Thymus (tissue), 11 donors: ENCODE measurements at regions not wholly inside any gene's neighbourhood (a gene's known extent, or its start where the extent isn't known, plus 50 kb on each side); places are given as distances from the start of the nearest gene placed in this dataset.

Experiments
- DNase-seq, 9 donors: peaks; one replicate each; pipeline ENCODE4 v3.0.0-alpha.2; 2013; ENCODE audit warnings: low spot score in 9 of 9, low read depth in 6 of 9, missing footprints in 1 of 9
- H3K27ac ChIP-seq, 2 donors: one replicate each; pipeline ENCODE4 v1.5.1; 2013; ENCODE audit warnings: control low read depth in 1 of 2, low read depth in 1 of 2, low read length in 1 of 2, mild to moderate bottlenecking in 1 of 2, moderate library complexity in 1 of 2
- H3K27me3 ChIP-seq, 2 donors: one replicate each; pipeline ENCODE4 v1.5.1; 2013; ENCODE audit warnings: low read length in 1 of 2; ENCODE audit not compliant: control insufficient read depth in 2 of 2, insufficient read depth in 1 of 2
- H3K36me3 ChIP-seq, 2 donors: one replicate each; pipeline ENCODE4 v1.5.1; 2013; ENCODE audit warnings: low read length in 1 of 2, mild to moderate bottlenecking in 1 of 2, moderate library complexity in 1 of 2; ENCODE audit not compliant: control insufficient read depth in 2 of 2, insufficient read depth in 2 of 2
- H3K4me1 ChIP-seq, 2 donors: one replicate each; pipeline ENCODE4 v1.5.1; 2013; ENCODE audit warnings: low read length in 2 of 2; ENCODE audit not compliant: control insufficient read depth in 2 of 2, insufficient read depth in 2 of 2
- H3K4me3 ChIP-seq, 2 donors: one replicate each; pipeline ENCODE4 v1.5.1; 2013; ENCODE audit warnings: low read length in 2 of 2, control low read depth in 1 of 2, mild to moderate bottlenecking in 1 of 2
- H3K9me3 ChIP-seq, 2 donors: one replicate each; pipeline ENCODE4 v1.5.1; 2013; ENCODE audit warnings: low read length in 1 of 2, mild to moderate bottlenecking in 1 of 2; ENCODE audit not compliant: control insufficient read depth in 2 of 2, insufficient read depth in 1 of 2
- WGBS: extraction: QIAGEN DNeasy Blood & Tissue Kit; methylation state at CpG from one replicate; pipeline ENCODE4 v1.1.7; 2013; 5-methylcytosine and 5-hydroxymethylcytosine counted together
- donor health status: healthy.

- WGBS, result 97% methylated on average over 5 of the region's 5 CpGs
- H3K4me1 ChIP-seq, result no peaks in the 10 kb centered on the region
- H3K36me3 ChIP-seq, result no peaks in the 10 kb centered on the region
- peaks cover 0 to 6% of the 10 kb centered on the region in 2 donors for H3K9me3 ChIP-seq
- H3K4me3 ChIP-seq, result no peak overlapping the region
- no peak for DNase-seq
- H3K27ac ChIP-seq, result no peak overlapping the region
- H3K27me3 ChIP-seq, result no peaks in the 10 kb centered on the region
Measured at GRCh38 chr15:67992411-67992810, 61.7 kb upstream of the PIAS1 start.

GRCh38 chr15:67992834-67993233, 61.3 kb upstream of the PIAS1 start:
- H3K9me3 ChIP-seq, result peaks cover 0 to 6% of the 10 kb centered on the region in 2 donors
- no peaks in the 10 kb centered on the region for H3K27me3 ChIP-seq
- H3K36me3 ChIP-seq, result no peaks in the 10 kb centered on the region
- no peak for DNase-seq
- no peaks in the 10 kb centered on the region for H3K4me1 ChIP-seq
- no peak overlapping the region for H3K27ac ChIP-seq
- 96% methylated on average over 2 of the region's 2 CpGs for WGBS
- no peak overlapping the region for H3K4me3 ChIP-seq

- H3K9me3 ChIP-seq, result peaks cover 0 to under 1% of the 10 kb centered on the region in 2 donors
- H3K4me3 ChIP-seq, result no peak overlapping the region
- no peak for DNase-seq
- no peaks in the 10 kb centered on the region for H3K36me3 ChIP-seq
- no peak overlapping the region for H3K27ac ChIP-seq
- WGBS, result 97% methylated on average over 1 of the region's 1 CpG
- no peaks in the 10 kb centered on the region for H3K4me1 ChIP-seq
- H3K27me3 ChIP-seq, result no peaks in the 10 kb centered on the region
Measured at GRCh38 chr15:67997996-67998395, 56.1 kb upstream of the PIAS1 start.

GRCh38 chr15:67998599-67999133, 55.4 kb upstream of the PIAS1 start:
- H3K27ac ChIP-seq, result no peak overlapping the region
- no peak for DNase-seq

GRCh38 chr15:67999320-68000100, 54.6 kb upstream of the PIAS1 start:
- Histone ChIP-seq H3K4me3 (no peak overlapping the region), H3K9me3 (no peaks in the 10 kb centered on the region), H3K27me3 (no peaks in the 10 kb centered on the region), H3K36me3 (no peaks in the 10 kb centered on the region), H3K27ac (no peak overlapping the region), H3K4me1 (no peaks in the 10 kb centered on the region)
- DNase-seq, result no peak
- WGBS, result 96% methylated on average over 3 of the region's 3 CpGs

More at GRCh38 chr15:67998599-67999133, 55.4 kb upstream of the PIAS1 start:
- WGBS, result 96% methylated on average over 6 of the region's 6 CpGs
- H3K36me3 ChIP-seq, result no peaks in the 10 kb centered on the region
- no peak overlapping the region for H3K4me3 ChIP-seq
- no peaks in the 10 kb centered on the region for H3K4me1 ChIP-seq
- H3K27me3 ChIP-seq, result no peaks in the 10 kb centered on the region
- no peaks in the 10 kb centered on the region for H3K9me3 ChIP-seq

- H3K27me3 ChIP-seq, result no peaks in the 10 kb centered on the region
- no peak overlapping the region for H3K27ac ChIP-seq
- no peaks in the 10 kb centered on the region for H3K4me1 ChIP-seq
- H3K36me3 ChIP-seq, result no peaks in the 10 kb centered on the region
- no peak overlapping the region for H3K4me3 ChIP-seq
- no peak for DNase-seq
- no peaks in the 10 kb centered on the region for H3K9me3 ChIP-seq
Measured at GRCh38 chr15:68000754-68001153, 53.4 kb upstream of the PIAS1 start.

- DNase-seq, result no peak
- no peak overlapping the region for H3K4me3 ChIP-seq
- no peak overlapping the region for H3K27ac ChIP-seq
- no peaks in the 10 kb centered on the region for H3K4me1 ChIP-seq
- no peaks in the 10 kb centered on the region for H3K9me3 ChIP-seq
- 94% methylated on average over 4 of the region's 4 CpGs for WGBS
- no peaks in the 10 kb centered on the region for H3K27me3 ChIP-seq
- no peaks in the 10 kb centered on the region for H3K36me3 ChIP-seq
Measured at GRCh38 chr15:68001811-68002210, 52.3 kb upstream of the PIAS1 start.

- H3K4me3 ChIP-seq, result no peak overlapping the region
- no peak overlapping the region for H3K27ac ChIP-seq
- no peaks in the 10 kb centered on the region for H3K27me3 ChIP-seq
- H3K4me1 ChIP-seq, result no peaks in the 10 kb centered on the region
- H3K36me3 ChIP-seq, result no peaks in the 10 kb centered on the region
- WGBS, result 98% methylated on average over 6 of the region's 6 CpGs
- no peak for DNase-seq
- peaks cover 1 to 4% of the 10 kb centered on the region in 2 donors for H3K9me3 ChIP-seq
Measured at GRCh38 chr15:68003297-68003696, 50.8 kb upstream of the PIAS1 start.
